ENCODE measurements at regions not wholly inside any gene's neighbourhood (a gene's known extent, or its start where the extent isn't known, plus 50 kb on each side); places are given as distances from the start of the nearest gene placed in this dataset.
"Not testable (repeated sequence)": the region's sequence is repeated elsewhere in the genome, so short reads cannot be mapped to it uniquely, and the experiment has no call there.

- DNase-seq, result no peak
Measured at GRCh38 chr20:11496380-11496779, 421.3 kb upstream of the BTBD3 start.

DNA sequence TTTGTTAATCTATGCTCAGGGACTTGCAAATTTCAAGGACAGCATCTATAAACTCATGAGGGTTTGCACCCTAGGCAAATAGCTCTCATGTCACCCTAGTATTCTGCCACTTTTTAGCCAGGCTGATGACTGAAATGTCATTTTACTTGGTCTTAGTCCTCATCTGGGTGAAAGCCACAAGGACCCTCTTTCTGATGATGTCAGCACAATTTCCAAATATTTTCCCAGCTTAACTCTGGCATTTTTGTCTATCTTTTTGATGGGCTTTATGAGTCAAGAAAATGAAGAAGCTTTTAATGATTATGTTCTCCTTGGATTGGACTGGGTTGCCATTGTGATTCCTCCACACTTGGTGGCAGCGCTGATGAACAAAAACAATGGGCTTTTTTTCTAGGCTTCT, 420.1 kb upstream of the BTBD3 start:
- no peak for DNase-seq

- DNase-seq, result no peak
Measured at GRCh38 chr20:11499101-11499634, 418.5 kb upstream of the BTBD3 start.

DNA sequence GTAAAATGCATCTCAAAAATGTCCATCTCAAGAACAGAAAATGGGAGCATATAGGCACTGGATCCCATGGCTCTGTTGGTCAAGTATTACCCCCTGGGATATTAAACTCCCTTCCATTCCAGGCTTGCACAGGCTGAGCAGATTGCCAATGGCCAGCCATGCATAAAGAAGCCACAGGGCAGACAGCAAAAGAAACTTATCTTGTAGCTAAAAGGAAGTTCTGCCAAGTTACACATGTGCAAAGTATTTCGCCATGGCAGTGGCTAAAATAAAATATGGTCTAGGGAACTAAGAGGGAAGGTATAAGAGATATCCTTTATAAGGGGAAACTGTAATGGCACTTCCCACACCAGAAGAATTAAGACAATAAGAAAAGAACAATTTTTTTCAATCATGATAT, 415.6 kb upstream of the BTBD3 start:
- peak; percentile 55 for DNase-seq

DNA sequence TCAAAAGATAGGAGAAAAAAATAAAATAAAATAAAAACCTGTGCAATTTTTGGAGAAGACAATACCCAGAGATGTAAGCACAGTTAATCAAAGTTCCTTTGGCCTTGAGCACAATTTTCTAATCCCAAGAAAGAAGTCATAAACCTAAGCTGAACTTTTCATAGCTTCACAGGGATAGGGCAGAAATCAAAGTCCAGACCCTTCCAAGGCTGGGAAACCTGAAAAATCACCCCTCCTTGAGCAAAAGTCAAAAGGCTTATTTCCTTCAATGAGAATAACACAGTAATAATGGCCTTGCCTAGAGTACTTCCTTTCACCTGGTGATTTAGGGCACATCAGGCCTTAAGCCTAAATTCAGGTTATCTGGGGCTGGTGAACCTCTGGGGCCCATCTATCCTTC, 415.0 kb upstream of the BTBD3 start:
- DNase-seq, result no peak

- no peak for DNase-seq
Measured at GRCh38 chr20:11509776-11510175, 407.9 kb upstream of the BTBD3 start.

GRCh38 chr20:11511821-11512220, 405.9 kb upstream of the BTBD3 start:
- DNase-seq, result peak; percentile 37

DNA sequence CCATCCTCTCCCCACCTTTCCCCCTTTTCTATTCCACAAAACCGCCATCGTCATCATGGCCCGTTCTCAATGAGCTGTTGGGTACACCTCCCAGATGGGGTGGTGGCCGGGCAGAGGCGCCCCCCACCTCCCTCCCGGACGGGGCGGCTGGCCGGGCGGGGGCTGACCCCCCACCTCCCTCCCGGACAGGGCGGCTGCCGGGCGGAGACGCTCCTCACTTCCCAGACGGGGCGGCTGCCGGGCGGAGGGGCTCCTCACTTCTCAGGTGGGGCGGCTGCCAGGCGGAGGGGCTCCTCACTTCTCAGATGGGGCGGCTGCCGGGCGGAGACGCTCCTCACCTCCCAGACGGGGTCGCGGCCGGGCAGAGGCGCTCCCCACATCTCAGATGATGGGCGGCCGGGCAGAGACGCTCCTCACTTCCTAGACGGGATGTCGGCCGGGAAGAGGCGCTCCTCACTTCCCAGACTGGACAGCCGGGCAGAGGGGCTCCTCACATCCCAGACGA, 404.4 kb upstream of the BTBD3 start:
- not testable (repeated sequence) for DNase-seq

- no peak for DNase-seq
Measured at GRCh38 chr20:11516448-11516847, 401.2 kb upstream of the BTBD3 start.

- no peak for DNase-seq
Measured at GRCh38 chr20:11520596-11520995, 397.1 kb upstream of the BTBD3 start.

DNA sequence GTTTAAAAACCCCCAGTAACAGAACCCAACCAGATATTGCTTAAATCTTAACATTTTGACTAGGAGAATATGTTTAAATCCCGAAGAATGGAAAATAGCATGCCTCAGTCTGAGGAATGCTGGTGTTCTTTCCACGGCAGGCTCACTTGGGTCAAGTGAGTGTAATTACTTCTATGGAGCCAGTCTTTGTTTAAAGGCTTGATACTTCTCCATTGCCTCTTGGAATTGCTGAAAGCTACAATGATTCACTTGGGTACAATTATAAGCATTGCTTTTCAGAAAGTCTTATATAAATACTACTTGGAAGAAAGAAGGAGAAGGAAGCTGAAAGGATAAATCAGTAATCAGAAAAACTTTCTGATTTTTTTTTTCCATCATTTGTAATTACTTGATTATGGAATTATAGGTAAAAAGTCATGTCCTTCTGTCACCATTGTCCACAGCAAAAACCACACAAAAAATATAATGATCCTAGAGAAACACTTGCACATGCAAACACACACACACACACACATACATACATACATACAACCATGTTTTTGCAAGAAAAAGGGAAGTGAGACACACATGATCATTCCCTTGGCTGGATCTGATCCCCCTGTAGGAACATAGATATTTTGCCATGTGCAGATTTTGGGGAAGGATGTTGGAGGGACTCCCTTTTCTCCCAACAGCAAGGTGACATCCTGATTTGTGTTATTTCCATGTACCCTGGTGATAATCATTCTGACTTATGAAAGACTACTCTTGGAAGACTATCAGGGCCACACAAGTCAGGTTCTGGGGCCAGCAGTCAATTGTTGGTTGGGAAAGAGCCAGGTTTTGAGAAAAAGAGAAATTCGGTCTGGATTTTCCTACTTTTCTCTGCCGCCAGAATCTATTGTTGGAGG, 396.0 kb upstream of the BTBD3 start:
- no peak for DNase-seq

- no peak for DNase-seq
Measured at GRCh38 chr20:11522366-11522741, 395.3 kb upstream of the BTBD3 start.

DNA sequence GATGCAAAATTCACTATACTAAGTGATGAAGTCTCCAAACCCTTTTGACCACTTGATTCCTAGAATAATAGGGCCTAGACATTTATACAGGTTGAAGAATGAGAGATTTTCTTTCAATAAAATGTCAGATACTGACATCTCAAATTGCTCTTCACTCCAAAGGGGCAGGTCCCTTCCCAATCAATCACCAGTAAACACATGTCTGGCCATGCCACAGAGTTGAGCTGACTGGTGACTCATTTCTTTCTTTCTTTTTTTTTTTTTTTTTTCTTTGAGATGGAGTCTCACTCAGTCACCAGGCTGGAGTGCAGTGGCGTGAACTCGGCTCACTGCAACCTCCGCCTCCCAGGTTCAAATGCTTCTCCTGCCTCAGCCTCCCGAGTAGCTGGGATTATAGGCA, 388.6 kb upstream of the BTBD3 start:
- DNase-seq, result no peak

DNA sequence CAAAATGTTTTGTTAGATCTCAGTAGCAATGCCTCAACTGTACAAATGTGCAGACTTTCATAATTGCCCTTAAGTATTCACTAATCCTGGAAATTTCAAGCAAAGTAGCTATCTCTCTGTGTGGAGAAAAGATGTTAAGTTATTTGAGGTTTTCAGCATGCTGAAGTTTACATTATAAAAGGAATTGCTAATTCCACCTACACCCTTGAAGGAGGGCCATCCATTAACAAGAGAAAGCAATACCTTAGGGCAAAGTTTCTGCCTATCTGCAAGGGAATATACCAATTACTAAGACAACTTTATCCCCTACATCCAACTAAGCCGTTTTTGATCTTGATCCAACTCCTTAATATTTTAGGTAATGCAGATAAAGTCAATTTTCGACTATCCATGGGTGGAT, 380.7 kb upstream of the BTBD3 start:
- no peak for DNase-seq

DNA sequence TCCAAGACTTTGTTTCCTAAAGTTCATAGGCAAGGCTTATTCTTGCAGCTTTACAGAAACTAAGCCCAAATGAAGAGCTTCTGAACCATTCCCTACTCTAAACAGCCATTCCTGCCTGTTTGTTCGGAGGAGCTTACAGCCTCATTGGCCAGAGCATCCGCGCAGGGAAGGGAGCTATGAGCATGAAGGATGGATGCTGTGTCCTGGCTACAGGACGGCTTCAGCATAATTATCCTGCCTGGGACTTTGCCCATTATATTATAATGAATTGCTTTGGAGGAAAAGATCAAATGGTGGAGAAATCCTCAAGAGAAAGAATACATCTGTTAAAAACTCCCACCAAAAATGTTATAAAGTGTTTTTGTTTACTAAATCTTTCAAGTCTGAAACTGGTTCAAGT, 378.2 kb upstream of the BTBD3 start:
- no peak for DNase-seq

GRCh38 chr20:11540558-11540957, 377.1 kb upstream of the BTBD3 start:
- no peak for DNase-seq

DNA sequence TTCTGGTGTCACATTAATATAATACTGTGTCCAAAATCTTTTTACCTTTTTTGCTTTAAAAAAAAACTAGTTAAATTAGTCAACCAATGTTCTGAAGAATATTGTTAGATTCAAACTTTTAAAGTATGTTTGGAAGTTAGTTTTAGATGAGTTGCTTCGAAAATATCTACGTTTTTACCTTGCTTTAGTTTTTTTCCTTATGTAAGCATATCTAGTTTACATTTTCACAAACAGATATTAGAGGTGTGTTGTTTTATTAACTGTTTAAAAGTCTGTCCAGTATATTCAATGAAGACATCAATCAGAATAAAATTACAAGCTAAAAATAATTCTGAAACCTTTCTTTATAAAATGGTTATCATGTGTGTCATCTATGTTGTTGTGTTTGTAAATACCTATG, 375.0 kb upstream of the BTBD3 start:
- DNase-seq, result no peak

- DNase-seq, result peak; percentile 88
Measured at GRCh38 chr20:11544029-11544678, 373.5 kb upstream of the BTBD3 start.

DNA sequence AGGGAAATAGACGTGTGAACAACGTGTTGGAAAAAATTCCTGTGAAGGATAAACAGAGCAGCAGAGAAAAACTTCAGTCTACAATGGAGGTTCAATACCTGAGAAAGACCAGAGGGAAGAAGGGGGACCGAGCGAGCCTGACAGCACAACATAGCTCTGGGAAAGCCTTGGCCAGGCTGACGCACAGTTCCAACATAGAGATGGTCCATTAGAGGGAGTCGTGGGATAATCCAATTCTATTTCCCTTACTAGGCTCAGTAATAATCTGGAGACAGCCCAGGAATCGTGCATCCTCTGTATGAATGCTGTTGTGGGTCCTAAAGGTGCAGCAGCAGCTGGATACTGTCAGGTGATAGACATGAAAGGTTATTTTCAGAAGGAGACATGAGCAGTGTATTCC, 370.8 kb upstream of the BTBD3 start:
- DNase-seq, result no peak

- DNase-seq, result peak; percentile 10
Measured at GRCh38 chr20:11549172-11550103, 368.3 kb upstream of the BTBD3 start.

GRCh38 chr20:11550657-11551338, 366.9 kb upstream of the BTBD3 start:
- no peak for DNase-seq

DNA sequence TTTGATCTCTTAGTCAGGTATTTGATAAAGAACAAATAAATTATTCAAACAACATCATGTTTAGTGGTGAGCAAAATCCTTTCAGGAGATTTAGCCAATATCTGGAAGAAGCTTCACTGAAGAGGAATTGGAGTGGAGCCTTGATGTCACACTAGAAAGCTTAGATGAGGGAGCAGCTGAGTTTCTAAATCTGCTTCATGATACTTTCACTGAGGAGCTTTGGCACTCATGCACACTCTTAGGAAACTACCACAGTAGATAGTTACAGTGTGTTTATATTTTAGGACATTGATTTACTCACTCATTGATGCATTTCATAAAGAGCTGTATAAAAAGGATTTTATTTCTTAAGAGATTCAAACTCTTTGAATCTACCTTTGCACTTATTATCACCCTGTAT, 366.2 kb upstream of the BTBD3 start:
- DNase-seq, result no peak
